Activated CD8-positive, alpha-beta memory T cell treated with anti-CD3 and anti-CD28 coated beads for 24 hours (primary cell): ENCODE measurements at regions not wholly inside any gene's neighbourhood (a gene's known extent, or its start where the extent isn't known, plus 50 kb on each side); places are given as distances from the start of the nearest gene placed in this dataset.
"Not testable (repeated sequence)": the region's sequence is repeated elsewhere in the genome, so short reads cannot be mapped to it uniquely, and the experiment has no call there.

Experiments
- DNase-seq: peaks from one replicate; pipeline ENCODE4 v3.0.0-alpha.2; 2020

DNA sequence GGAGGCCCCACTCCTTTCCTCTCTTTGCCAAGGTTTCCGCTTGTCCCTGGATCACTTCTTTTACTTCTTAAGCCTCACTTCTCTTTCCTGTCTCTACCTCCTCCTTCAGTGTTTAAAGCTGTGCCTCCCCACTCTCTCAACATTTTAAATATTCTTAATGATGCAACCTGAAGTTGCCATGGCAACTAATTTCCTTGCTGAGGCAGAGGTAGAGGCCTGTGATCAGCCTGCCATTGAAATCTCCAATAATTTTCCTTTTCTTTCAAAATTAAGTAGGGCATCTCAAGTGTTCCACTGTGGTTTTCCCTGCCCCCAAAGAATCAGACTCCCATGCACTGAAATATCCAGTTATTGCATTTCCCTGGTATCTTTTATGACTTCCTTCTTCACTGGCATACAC, 108.6 kb upstream of the VRK1 start:
- no peak for DNase-seq

DNA sequence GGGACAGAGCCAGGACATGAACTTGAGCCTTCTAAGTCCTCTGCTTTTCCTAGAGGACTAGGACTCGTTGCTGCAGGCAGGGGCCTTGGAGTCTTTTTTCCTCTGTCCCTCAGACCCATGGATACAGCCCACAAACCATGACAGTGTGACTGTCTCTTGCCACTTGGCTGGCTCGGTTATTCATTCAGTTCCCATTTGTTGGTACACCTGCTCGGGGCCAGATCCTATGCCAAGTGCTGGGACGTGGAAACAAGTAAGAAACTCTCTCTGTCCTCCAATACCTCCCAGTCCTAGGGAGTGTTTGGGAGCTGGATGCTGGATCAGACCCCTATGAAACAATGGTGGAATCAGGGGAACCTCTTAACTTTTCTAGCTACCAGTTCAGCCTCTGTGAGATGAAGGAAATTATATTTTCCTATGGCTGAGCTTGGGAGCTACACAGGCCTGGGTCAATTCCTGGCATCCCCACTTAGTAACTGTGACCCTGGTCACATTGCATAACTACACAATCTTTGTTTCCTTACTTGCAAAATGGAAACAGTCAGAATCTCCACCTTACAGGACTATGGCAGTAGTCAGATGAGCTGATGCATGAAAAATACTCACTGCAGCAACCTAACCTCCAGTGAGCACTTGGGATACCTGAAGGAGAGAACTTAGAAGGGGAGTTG, 106.3 kb upstream of the VRK1 start:
- DNase-seq, result no peak

DNA sequence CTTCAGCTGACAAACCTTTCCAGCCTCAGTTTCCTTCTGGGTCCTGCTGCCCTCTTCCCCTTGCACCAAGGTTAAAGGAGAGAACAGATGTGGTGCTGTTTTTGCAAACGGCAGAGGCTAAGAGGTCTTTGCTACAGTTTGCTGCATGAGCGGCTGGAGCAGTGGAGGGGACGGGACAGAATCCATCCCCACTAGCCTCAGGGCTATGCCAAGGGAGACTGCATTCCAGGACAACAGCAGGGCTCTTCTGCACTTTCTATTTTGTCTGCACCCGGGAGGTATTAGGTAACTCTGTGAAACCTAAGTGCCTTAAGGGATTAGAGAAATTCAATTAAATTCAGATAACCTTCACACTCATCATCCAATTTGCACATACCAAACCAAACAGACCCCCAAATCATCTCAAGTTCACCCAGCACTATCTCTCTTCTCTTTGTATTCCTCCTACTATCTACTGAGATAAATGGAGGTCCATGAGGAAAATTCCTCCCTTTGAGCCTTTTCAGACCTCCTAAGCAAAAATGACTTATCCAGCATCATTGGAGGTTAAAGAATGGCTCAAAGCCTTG, 103.8 kb upstream of the VRK1 start:
- DNase-seq, result no peak

DNA sequence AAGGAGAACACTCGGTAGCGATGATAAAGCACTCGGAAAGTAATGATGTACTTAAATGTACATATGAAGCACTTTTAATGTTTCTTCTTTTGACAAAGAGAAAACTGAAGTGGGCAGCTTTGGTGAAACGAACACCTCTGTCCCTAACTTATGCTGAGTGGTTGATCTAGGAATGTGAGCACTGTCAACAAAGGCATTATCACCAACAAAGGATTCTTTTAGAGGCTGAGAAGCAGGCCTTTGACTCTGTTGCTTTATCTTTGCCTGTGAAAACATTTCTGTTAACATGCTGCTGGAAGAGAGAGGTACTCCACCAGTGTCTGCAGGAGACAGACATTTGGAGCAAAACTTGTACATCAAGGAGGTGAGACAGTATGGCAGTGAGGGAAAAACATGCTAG, 103.2 kb upstream of the VRK1 start:
- DNase-seq, result no peak

DNA sequence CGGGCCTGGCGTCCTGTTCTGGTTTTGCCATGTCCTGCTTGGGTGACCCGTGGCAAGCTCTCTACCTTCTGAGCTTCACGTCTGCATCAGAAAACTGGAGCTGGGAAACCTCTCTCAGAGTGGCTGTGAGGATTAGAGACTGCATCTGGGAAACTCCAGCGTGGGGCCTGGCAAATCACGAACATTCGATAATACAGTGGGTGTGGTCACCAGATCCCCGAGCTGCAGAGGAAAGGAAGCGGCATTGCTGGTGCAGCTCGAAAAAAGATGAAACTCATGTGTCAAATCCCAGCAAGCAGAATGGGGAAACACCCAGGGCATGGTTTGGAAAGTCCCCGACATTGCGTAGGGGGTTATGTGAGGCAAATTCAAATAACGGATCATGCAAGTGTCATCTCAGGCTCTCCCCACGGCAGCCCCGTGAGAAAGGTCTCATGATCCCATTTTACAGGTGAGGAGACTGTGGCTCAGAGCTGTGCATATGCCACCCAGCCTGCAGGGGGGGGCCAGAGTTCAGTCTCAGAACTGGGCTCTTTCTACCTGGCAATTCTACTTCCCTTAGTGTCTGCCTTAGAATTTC, 98.1 kb upstream of the VRK1 start:
- no peak for DNase-seq

DNA sequence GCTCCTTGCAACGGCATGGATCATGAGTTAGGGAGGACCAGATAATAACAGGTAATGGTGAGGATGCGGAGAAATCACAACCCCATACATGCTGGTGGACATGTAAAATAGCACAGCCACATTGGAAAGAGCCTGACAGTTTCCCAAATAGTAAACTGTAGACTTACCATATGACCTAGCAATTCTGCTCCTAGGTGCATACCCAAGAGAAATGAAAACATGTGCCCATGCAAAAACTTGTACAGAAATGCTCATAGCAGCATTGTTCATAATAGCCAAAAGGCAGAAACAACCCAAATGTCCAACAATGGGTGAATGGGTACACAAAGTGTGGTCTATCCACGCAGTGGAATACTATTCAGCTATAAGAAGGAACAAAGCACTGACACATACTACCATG, 97.5 kb upstream of the VRK1 start:
- no peak for DNase-seq

DNA sequence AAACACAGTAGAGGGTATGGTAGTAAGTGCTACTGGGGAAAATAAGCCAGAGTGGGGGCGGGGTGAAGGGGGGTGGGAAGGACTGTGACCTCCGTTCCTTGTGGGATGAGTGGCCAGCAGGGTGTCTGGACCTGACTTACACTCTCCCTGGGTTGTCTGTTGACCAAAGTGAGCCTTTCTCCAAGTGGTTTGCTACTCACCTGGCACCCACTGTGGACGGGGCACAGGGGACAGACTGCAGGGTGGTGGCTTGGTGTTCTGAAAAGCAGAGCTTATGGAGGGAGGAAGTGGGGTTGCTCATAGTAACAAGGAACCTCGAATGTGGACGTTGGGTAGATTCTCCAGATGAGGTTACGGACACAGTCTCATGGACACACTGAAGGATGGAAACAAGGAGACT, 94.4 kb upstream of the VRK1 start:
- DNase-seq, result no peak

DNA sequence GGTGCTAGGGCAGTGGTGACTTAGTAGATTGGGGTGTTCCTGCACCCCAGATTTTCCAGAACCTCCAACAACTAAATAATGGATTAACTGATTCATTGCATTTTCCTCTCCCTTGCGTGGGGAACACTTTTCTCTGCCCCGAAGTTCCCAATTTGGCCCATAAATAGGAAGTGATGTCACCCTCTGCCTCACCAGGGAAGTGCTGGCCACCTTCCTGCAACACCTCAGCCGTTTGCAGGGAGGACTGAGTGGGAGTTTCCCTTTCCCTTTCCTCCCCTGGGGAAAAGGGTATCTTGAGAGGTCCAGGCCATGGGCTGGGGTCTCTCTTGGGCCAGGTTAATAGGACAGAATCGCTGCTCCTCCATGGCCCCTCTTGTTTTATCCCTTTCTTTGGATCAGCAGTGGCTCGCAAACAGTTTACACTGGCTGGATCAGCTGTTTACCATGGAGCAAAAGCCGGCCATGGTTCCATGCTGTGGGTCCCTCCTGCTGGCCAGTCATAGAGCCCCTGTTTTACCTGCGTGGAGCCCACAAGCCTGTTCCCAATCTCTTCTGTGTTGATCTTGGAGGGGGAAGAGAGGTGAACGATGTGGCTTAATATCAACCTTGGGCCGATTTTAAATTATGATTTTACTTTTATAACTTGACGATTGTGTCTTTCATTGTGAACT, 91.6 kb upstream of the VRK1 start:
- no peak for DNase-seq

DNA sequence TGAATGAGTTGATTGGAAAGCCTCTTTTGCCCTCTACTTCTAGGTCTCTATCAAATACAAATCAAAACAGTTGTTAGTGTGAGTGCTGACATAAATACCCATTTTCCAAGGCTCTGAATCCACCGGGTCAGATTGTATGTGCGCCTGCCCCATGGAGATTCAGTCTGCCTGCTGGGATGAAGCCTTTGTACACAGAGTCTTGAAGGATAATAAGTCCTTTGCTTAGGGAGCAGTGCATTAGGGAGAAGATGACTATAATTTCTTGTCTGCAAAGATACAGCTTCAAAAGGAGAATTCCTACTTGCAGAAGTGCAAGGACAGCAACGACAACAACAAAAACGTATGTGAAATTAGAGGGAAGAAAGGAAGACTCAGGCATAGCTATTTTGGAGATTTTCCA, 90.3 kb upstream of the VRK1 start:
- DNase-seq, result no peak

DNA sequence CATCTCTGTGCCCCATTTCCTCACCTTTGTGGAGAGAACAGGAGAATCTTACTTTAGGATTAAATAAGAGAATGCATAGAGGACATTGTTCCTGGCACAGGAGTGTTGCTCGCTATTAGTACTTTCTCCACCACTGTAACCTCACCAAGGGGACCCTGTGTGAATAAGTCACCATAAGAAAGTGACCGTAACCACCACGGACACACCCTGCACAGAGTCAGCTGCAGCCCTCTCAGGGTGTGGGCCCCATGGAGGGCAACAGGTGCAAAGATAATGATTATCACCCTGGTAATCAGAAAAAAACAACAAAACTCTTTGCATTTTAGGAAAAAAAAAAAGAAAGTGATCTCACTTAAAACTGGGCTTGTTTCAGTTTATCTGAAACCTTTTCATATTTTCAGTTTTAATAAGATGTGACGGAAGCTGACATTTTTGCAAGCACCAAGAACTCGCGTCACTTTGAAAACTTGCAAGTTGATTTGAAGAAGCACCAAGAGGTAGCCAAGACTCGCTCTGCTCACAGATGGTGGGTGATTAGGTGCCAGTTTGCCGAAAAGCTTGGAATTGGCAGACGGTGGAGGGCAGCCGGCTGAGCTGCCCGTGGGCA, 87.0 kb upstream of the VRK1 start:
- no peak for DNase-seq

DNA sequence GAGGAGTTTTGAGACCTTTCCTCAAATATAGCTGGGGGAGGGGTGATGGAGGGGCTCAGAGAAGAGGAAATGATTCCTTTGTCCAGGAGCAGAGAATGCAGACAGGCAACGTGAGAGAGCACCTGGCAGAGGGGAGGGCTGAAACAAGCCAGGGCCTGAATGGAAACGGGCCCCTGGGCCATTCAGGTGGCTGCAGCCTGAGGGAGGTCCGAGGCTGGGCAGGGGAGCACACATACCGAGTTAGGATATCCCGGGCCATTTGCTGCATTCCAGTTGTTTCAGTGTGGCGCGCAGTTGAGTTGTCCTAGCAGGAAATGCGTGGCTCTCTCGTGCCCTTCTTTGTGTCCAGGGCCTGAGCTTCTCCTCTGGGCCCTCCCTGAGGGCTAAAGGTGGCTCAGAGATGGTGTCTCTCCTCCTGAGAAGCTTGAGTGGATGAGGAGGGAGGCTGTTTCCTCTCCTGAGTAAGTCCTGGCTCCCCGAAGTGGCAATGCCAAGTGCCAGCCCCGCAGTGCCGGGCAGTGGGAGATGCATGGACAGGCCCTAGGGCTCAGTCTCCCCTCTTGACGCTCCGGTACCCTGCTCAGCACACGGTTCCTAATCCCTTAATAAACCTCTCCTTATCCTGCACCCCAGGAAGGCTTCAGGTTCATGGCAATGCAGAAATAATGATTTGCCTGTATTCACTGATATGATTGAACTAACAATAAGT, 85.5 kb upstream of the VRK1 start:
- no peak for DNase-seq

DNA sequence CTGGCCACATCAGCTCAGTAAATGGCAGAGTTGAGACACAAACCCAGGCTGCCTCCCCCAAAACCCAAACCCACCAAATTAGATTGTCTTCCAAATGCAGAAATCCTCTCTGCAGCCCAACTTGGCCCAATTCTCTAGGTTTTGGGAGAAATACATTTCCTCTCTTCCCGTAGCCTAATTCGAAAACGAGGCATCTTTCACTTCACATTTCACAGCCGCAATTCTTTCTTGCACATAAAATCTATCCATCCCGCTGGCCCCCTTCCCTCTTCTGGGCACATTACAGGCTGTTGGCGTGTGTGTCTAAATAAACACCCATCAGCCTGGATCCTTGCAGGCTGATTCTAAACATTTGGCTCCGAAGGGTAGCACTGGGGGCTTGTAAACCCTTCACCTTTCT, 83.8 kb upstream of the VRK1 start:
- DNase-seq, result no peak

DNA sequence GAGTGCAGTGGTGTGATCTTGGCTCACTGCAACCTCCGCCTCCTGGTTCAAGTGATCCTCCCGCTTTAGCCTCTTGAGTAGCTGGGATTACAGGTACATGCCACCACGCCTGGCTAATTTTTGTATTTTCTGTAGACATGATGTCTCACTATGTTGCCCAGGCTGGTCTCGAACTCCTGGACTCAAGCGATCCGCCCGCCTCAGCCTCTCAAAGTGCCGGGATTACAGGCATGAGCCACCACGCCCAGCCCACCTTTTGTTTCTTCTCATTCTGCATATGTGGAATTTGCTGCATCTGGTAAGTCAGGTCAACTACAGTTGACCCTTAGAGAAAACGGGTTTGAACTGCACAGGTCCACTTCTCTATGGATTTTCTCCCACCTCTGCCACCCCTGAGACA, 82.6 kb upstream of the VRK1 start:
- not testable (repeated sequence) for DNase-seq

DNA sequence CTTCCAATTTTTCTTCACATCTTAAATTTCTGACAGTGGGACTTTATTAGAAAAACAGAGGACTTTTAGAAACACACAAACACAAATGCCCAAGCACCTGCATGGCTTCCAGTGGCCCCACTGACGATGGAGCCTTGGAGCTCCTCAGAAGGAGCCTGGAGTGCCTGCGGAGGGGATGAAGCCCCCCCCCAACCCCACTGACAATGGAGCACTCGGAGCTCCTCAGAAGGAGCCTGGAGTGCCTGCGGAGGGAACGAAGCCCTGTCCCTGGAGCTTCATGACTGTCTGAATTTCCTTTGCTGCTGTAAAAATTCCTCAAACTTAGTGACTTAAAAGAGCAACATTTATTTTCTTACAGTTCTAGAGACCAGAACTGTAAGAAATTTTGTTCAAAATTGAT, 80.1 kb upstream of the VRK1 start:
- no peak for DNase-seq

DNA sequence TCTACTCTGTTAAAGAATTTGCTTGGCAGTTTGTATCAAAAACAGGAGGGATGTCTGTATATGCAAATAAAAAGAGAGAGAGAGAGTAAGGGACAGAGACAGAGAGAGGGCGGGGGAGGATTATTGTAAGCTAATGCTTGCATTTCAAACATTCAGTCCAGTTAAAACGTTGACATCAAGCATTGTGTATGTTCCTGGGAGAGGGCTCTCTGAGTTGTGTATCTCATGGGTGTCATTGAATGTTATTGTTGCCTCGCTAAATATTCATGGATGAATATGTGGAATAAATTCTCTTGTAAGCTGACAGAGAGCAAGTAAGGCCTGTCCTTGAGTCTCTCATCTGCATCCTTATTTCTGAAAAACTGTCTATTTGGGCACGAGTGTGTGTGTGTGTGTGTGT, 78.8 kb upstream of the VRK1 start:
- no peak for DNase-seq

DNA sequence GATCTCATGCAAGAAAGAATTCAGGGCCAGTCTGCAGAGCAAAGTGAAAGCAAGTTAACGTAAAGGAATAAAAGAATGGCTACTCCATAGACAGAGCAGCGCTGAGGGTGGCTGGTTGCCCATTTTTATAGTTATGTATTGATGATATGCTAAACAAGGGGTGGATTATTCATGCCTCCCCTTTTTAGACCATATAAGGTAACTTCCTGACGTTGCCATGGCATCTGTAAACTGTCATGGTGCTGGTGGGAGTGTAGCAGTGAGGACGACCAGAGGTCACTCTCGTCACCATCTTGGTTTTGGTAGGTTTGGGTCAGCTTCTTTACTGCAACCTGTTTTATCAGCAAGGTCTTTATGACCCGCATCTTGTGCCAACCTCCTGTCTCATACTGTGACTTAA, 76.5 kb upstream of the VRK1 start:
- DNase-seq, result not testable (repeated sequence)

DNA sequence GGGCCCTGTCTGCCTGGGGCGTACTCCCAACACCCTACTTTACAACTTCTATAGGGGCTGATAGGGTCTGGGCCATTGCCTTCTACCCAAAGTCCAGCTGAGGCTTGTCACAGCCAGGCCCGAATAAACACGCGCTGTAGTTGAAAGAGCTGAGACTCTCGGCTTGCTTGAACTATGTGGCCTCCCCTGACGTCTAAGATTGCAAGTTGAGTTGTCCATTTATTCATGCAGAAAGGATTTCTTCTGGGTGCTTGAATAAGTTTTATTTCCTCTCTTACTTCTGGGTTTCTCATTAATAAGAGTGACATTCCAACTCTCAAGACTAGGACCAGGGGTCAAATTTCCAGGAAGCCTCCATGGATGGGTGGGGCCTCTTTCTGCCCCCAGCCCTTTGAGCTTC, 74.4 kb upstream of the VRK1 start:
- DNase-seq, result no peak

DNA sequence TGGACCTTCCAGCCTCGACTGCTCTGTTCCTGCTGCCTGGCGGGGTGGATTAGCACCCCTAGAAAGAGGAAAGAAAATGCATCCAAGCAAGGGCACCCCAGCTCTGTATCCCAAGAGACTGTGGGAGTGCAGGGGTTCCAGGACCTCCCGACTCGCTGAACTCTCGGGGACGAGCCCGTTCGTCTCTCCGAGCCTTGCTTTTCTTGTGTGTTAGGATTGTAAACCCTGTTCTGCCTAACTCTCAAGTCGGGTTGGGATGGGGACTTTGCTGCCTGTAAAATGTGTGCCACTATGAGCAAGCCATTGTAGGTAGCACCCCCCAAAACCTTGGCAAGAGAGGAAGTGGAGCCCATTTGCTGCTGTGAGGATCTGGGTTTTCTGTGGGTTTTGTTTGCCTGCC, 73.2 kb upstream of the VRK1 start:
- no peak for DNase-seq

DNA sequence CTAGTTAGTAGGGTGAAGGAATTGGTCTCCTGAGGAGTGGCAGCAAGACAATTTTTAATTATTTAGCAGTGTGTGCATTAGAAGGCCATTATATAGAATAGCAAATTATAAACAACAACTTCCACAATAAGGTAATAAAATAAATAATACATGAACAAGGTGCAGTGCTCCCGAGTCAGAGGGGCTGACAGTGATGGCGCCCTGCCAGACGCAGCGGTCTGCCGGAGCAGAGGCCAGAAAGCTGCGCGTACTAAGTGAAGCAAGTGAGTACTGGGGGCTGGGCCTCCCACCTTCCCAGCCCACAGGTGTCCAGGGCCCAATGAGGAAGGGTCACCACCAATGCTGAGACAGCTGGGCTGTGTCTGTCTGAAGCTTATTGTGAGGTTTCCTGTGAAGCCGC, 72.0 kb upstream of the VRK1 start:
- no peak for DNase-seq

DNA sequence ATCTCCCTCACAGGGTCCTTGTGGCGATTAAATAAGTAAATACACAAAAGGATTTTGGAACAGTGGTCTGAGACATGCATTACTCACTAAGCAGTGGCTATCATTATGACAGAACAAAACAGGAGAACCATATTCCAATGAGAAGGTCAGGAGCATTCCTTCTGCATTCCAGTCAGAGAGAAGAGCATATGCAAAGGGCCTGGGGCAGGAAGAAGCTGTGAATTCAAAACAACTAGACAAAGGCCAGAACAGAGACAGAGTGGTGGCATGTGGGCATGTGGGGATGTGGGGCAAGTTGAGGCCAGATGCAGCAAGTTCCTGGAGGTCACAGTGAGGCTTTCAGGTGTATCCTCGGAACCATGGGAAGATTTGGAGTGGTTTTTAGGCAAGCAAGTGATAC, 70.1 kb upstream of the VRK1 start:
- DNase-seq, result no peak

DNA sequence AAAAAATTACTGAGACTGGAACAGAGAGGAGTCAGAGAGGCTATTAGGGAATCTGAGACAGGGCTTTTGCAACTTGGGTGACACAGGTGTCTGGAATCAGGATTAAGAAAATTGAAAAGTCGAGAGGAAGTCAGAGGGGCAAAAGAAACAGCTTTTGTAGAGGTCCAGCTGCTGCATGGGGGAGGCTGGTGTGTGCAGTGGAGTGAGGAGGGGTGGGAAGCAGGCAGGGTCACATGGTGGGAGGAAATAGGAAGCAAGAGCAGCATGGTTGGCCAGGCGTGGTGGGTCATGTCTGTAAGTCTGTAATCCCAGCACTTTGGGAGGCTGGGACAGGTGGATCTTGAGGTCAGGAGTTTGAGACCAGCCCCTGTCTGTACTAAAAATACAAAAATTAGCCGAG, 69.7 kb upstream of the VRK1 start:
- no peak for DNase-seq

DNA sequence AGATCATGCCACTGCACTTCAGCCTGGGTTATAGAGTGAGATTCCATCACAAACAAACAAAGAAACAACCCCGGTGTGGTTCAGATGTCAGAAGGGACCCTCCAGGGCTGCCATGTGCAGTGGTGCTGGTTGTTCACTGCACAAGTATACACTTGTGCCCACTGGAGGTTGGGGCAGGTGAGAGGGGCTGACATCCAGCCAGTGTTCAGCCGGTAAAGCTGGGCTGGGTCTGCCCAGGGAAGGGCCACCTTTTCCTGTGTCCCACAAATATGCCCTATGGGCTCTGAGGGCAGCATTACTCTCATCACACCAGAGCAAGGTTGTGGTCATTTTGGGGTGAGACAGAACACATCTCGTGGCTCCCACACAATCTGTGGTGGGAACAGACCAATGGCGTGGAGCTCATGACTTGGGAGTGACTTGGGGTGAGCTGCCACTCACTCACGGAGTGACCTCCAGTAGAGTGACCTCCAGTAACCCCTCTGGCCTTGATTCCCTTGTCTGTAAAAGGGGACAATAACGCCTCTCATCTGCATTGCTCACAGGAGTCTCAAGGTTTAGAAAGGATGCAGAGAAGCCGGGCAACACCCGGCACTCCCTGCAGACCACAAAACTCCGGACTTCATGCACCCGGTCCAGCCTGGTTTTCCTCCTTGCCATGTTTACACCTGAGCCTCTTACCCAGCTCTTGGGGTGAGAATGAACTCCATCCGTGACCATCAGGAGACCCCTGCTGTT, 69.0 kb upstream of the VRK1 start:
- DNase-seq, result no peak

DNA sequence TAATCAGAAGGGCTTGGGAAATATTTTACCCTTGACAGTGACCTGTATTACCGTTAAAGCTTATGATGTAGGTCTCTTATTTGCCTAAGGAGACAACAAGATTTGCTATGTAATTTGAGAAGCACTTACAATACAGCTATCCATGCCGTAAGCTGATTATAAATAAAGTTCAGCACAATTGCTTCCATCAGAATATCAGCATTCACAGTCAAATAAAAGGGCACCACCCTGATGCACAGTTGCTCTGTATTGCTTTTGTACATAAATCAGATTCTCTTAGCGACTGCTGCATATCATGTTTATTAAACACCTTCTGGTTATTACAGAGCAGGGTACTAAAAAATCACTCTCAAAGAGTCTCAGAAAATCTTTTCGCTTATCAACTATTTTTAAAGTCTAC, 67.3 kb upstream of the VRK1 start:
- no peak for DNase-seq
